HG03378 (cell line): ENCODE measurements at regions not wholly inside any gene's neighbourhood (a gene's known extent, or its start where the extent isn't known, plus 50 kb on each side); places are given as distances from the start of the nearest gene placed in this dataset.

ENCODE experiments used
- ATAC-seq: cut with Tn5 transposase; IDR thresholded peaks from one replicate; pipeline ENCODE4 v1.9.1; 2021; ENCODE audit warnings: mild to moderate bottlenecking, moderate library complexity; ENCODE audit not compliant: unreplicated experiment

DNA sequence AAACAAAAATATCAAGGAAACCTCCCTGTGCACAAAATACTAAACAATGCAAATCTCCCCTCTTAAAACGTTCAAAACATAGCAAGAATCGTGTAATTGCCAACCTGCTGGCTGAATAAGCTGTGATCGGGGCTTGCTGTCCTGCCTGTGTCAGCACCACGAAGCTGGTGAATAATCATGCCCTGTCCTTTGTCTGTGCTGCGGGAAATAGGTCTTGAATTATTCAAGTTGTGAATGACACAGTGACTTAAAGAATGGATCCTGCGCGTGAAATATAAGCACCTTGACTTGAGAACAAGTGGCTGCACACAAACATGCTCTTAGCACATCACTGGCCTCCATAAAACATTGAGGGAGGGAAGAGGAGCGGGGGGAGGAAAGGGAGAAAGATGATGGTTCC, 130.2 kb downstream of the OAT start:
- no peak for ATAC-seq

DNA sequence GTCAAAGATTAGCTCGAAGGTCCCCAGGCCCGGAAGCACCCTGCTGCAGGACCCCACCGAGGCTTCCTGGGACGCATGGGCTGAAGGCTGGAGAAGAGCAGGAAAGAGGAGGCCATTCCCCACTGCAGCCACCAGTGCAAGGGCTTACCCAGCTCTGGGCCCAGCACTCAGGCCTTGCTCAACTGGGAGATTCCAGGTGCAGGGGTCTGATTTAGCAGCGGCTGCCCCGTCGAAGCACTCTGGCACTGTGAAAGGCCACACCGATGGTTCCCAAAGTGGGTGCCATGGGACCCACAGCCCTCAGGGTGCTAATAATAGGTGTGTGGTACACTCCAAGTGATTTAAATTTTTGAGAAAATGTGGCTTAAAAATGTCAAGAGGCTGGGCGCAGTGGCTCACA, 130.9 kb downstream of the OAT start:
- no peak for ATAC-seq

DNA sequence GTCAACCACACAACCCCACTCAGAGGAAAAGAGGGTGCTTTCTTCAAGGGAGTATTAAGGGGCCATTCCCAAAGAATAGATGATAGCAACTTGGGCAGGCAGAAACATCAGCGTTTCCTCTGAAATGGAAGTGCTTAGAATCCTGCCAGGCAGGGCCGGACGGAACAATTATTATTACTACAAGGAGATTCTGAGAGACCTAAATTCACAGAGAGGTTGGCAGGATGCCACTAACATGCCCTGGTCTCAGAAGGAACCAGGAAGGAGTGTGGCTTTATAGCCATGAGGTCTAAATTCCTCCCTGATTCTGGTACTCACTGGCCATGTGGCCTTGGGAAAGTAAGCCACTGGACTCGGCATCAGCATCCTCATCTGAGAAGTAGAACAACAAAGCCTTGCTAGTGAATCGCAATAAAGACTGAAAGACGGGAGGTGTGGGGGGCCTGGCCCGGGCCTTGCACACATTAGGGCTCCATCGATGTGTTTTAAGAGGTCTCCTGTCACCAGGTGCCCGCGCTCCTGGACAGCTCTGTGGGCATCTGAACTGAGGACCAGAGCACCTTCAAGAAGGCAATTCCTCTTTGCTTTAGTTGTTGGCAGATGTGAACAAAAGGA, 131.5 kb downstream of the OAT start:
- no peak for ATAC-seq

DNA sequence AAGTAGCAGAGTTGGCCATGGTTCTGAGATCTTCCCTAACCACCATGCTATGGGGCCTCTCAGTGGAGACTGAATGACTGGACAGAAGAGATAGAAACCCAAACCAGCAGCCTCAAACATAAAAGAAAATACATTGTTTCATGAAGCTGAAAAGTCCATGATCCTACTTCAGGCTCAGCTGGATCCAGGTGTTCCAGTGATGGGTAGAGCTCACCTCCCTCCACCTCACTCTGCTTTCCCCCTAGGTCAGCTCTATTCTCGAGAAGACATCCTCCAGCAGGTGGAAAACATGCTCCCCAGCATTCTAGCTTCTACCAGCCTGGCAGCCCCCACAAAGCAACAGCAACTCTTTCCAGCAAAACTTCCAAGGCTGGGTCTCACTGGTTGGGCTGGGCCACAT, 132.1 kb downstream of the OAT start:
- no peak for ATAC-seq

DNA sequence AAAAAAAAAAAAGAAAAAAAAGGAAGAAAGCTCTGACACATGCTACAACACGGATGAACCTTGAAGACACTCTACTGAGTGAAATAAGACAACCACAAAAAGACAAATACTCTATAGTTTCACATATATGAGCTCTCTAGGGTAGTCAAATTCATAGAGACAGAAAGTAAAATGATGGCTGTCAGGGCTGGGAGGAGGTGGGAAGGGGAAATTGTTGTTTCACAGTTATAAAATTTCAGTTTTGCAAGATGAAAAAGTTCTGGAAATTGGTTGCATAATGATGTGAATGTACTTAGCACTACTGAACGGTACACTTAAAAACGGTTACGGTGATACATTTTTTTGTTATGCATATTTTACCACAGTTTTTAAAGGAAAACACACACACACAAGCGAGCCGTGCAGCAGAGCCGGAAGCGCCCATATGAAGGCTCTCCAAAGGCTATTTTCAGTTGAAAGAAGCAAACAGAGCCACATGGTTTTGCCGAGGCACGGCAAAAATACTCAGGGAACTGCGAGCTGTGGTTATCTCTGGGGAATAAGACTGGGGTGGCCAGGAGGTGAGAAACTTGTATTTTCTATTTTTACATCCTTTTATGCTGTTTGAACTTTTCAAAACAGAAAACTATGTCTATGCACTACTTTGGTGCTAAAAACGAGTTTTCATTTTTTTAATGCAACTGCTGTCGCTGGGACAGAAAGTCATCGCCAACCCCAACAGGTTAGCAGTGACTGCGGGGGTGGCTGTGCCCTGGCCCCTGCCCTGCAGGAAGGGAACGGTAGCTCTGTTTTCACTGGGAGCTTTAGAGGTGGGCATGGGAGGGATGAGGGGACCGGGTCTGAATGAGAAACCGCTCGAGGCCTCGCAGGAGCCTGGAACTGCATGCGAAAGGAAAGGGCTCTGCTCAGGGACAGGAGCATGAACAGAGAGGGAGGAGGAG, 132.9 kb downstream of the OAT start:
- peak; percentile 77 for ATAC-seq

DNA sequence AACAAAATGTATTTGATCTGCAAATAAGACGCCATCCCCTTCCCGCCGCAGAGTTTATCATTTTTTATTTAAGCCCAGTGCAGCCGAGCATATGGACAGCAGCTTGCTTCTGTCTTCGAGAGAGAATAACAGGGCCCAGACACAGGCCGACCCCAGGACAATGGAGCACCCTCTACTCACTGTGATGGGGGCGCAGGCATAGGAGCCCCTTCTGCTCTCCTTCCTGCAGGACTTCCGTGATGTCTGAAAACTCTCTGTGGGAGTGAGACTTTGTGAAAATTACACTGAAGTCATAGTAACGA, 134.8 kb downstream of the OAT start:
- no peak for ATAC-seq

DNA sequence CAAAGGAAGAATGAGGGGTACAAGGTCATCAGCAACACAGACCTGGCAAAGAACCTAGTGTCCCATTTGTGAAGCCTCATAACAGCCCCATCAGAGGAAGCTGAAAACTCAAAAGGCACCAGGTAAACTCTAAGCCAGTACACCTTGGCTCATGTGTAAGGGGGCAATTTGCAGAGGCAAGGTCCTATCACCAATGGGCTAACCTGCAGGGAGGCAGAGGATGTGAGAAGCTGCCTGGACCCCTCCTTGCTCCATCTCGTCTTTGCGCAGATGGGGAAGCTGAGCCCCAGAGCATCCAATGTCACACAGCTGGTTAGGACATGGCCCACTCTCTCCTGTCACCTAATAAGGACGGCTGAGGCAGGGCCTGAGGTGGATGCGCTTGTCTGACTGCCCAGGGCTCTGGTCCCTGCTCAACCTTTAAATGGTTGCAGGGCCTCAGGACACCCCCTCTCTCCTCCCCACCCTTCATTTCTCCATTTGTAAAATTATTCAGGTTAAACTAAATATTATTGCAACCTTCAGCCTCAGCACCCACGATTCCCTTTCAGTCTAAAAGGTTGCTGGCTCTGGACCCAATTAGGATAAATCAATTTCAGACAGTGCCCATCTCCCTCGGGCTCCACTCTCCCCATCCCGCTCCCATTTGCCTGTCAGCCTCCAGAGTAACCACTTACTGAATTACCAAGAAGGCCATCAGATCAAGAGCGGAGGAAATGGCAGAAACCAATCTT, 135.3 kb downstream of the OAT start:
- ATAC-seq, result no peak

DNA sequence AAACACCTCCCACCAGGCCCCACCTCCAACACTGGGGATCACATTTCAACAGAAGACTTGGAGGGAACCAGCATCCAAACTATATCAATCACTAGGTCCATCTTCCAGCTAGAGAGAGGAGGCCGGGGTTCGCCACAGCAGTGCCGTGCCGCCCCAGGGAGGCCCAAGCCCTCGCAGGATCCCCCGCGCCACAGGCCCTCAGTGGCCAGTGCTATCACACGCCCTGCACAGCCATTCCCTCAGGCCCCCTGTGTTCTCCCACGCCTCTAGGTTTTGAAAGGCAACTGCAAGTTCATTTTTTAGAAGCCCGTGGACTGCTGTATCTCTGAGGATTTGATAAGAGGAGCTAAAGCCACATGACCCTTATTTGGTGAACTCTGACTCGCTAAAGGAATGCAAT, 136.4 kb downstream of the OAT start:
- ATAC-seq, result no peak

DNA sequence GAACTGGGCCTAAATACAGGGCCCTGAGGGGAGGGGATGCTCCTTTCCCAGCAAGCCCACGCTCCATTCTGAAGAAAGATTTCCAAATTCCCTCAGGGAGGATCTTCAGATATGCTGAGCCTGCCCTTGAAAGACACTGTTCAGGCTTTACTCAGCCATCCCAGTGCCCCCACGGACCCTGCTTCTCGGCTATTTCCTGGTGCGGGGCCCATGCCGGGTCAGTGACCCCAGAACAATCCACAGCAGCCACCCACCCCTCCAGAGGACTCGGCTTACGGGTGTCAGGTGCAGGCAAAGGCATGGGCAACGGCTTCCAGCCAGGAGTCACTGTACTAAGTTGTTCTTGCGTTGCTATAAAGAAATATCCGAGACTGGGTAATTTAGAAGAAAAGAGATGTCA, 137.1 kb downstream of the OAT start:
- no peak for ATAC-seq

DNA sequence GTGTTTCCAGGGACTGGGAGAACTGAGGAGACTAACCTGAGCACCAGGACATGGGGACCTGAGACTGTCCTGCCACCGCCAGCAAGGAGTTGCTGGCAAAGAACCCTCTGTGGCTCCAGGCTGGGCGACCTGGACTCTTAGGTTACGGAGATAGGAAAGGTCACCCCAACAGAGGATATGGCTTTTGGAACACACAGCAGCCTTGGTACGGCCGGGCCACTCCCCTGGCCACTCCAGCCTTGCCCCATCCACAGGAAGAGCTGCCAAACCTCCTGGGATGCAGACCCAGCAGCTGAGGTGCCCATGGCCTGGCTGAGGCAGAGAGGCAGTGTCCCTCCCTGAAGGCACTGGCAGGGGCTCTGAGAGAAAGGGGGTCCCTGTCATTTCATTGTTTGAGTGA, 137.8 kb downstream of the OAT start:
- ATAC-seq, result no peak

DNA sequence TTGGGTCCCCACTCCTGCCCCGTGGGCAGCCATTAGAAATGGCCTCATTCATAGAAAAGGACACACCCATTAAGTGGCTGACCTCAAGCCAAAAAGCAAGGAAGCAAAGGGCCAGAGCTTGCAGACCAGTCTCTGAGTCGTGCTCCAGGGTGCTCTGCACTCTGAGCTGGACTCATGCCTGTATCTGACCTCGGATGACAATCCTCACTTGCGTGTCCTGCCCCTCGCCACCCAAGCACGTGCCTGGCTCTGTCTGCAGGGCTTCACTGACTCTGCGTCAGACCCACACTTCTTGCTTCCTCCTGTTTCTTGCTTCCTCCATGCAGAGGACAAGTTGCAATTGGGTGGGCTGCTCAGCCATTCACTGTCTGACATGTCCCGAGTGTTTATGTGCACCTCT, 138.8 kb downstream of the OAT start:
- ATAC-seq, result no peak

DNA sequence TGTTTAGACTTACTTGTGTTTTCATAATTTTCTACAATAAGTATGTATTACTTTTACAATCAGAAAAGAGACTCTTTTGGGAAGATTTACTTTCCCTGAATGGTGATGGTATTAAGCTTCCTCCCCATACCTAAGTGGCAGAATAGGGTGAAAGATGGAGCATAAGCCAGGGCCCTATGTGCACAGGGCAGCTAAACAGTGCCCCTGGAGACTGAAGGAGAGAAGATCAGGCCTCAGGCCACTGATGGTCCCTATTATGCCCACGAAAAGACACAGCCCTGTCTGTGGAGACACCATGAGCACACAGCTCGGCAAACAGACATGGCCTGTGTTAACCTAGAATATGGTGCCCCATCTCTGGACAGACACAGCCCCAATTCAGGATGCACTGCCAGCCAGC, 139.4 kb downstream of the OAT start:
- no peak for ATAC-seq

DNA sequence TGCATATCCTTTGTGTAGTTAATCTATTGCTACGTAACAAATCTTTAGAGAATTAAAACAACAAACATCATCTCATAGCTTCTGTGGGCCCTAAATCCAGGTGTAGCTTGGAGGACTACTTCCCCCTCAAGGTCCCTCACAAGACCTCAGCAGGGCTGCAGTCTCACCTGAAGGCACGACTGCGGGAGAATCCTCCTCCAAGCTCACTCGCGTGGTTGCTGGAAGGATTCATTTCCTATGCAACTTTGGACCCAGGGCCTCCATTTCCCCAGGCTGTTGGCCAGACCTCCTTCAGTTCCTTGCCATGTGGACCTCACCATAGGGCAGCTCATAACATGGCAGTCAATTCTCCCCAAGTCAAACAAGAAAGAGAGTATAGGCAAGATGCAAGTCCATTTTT, 140.4 kb downstream of the OAT start:
- no peak for ATAC-seq

DNA sequence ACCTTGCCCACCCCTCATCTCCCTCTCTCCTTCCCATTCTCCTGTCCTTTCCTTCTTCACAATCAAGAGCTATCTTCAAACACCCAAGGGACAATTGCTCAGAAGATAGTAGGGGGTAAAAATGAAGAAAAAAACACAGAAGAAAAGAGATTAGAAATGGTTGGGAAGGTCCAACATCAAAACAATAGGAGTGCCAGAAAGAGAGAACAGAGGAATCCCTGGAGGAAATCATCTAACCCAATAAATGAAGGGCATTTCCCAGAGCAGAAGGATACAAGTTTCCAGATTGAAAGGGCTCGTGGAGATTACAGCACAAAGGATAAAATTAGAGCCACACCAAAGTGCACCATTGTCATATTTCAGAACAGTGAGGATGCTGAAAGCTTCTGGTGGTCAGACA, 145.6 kb downstream of the OAT start:
- ATAC-seq, result no peak

DNA sequence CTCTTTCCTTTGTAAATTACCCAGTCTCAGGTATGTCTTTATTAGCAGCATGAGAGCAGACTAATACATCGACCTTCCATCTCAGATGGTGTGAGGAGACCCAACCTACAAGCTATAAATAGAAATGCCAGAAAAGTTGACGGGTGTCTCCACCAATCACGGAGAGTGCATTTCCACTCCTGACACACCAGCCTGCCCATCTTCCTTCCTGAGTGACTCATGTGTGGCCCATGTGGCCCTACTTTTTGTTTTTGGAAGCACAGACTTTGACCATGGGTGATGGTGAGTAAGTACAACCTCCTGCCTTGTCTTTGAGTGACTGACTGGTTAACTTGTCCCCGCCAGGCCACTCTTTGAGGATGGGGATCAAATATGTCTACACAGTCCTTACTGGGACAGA, 147.0 kb downstream of the OAT start:
- ATAC-seq, result no peak

DNA sequence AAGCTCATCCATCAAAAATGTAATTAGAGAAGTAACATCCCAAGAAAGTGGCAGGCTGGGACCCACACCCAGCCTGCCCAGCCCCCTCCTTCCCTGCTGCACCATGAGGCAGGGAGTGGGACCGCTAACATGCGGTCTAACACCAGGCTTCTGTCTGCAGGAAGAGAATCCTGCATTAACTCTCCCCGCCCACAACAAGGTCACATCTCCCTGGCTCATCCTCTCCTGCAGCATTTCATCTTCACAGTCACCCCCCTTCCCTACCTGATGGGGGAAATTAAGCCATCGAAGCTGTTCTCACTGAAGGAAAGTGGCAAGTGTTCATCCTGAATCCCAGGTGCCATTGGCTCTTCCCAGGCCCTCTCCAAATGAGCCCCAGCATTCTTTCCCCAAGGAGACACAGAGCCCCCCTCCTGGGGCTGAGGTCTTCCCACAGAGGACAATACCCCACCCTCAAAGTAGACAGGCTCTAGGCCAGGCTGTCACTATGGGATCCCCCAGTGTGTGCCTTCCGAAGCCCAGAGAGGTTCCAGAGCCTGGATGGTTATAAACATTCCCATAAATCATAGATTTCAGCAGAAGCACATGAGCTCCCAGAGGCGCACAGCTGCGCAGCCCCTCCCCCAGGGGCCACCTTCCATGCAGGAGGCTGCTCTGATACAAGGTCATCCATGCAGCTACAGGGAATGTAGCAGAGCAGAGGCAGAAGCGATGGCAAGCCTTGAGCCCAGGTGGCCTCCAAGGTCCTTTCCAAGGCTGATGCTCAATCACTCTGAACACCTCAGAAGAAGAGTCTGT, 148.0 kb downstream of the OAT start:
- ATAC-seq, result no peak

DNA sequence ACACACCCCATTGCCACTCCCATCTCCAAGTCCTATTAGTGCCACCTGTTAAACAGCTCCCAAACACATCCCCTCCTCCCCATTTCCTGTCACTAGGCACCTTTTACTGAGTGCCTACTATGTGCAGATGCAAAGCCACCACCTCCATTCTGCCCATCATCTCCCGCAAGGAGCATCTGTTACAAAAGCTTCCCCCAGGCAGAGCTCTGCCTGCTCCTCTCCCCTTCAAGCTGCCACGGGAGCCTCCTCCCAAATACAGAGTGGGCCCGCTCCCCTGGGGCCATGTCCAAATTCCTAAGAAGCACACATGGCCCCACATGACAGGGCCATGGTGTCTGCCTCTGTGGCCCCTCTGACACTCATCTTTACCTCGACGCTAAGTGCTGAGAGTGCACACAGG, 149.7 kb downstream of the OAT start:
- ATAC-seq, result no peak

DNA sequence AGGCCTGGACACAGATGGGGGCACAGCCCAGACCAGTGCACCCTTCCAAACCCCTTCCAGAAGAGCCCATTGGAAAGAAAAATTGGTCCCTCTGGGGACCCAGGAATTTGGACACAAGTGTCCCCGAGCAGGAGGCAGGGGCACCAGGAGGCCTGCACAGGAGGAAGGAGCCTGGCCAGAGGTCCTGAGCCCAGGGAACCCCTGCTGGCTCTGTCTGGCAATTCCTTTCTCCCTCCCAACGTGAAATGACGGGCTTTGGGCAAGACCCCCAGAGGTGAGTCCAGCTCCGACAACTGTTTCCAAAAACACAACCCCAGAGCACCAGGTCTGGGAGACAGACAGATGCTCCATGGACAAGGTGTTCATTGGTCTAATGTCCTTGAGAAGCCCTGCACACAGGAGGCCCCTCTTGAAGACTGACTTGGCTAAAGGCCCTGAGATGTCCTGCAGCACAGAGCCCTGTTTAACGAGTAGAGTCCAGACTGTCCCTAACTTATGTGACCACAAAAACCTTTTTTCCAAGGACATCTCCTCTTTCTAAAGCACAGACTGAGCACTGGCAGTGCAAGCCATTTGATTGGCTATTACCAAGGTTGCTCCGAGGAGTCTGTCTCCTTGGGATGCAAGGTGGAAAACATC, 150.7 kb downstream of the OAT start:
- ATAC-seq, result no peak

DNA sequence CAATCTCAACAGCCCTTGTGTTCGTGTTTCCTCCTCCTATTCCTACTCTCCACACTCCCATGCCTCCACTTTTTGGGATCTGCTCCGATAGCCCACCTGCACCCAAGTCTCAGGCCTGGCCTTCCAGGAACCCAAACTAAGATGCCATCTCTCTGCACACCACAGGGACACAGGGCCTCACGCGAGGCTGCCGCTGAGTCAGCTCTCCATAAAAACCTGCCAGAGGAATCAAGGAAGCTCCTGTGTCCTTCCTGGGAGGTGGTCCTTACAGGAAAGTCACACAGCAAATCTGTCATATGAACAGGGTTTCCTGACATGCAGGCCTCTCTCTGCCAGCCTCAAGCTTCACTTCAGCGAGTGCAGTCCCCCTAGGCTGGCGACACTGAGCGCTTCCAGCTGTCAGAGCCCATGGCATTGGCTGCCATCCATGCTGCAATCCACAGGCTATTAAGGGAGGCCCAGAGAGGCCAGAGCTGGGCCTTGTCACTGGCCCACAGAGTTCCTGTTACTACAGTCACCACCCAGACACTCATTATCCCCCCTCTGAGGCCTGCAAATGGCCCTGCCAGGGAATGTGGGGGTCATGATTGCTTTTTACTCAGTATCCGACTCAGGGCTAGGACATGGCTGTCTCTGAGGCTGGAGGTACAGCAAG, 151.4 kb downstream of the OAT start:
- ATAC-seq, result no peak

DNA sequence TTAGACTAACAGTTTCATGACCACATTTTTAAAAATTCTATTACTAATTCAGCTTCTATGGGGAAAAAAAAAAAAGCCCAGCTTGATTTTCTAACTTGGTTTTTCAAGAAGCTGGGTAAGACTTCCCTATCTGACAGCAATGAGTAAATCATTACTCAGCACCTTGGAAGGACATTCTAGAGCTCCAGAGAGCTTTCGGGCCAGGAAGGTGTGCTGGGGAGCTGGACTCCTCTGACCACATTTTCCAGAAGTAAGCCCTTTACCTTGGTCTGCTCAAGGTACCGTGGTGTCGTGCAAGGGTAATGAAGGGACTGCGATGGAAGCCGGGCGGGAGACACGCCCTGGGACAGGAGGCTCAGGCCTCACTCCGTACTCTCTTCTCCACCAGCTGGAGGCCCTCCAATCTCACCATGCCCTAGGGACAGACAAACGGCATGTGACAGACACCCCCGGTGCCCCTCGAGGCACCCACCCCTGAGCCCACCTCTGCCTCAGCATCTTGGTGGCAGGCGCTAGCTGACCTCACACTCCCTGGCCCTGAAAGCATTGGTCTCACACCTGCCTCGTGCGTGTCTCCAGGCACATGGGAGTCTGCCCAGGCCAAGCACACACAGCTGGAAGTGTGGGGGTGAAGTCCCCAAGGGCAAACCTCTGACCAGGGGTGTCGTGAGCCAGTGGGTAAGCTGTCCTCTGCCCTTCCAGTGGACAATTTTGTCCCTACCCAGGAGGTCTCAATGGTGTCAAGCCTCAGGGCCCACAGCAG, 152.1 kb downstream of the OAT start:
- ATAC-seq, result no peak
